HEK293 (cell line): ENCODE measurements at regions not wholly inside any gene's neighbourhood (a gene's known extent, or its start where the extent isn't known, plus 50 kb on each side); places are given as distances from the start of the nearest gene placed in this dataset.

Experiments
- CTCF ChIA-PET: fragments of 350-600 bp; formaldehyde crosslinking; extraction: SDS; loops from one replicate; lab custom pipeline; 2021; ENCODE audit warnings: antibody characterized with exemption; lab: Yijun Ruan, JAX
- POLR2A ChIA-PET: fragments of 300-600 bp; formaldehyde crosslinking; extraction: SDS; loops from one replicate; lab custom pipeline; 2020; ENCODE audit warnings: antibody characterized with exemption, inconsistent platforms; lab: Yijun Ruan, JAX
- H3K27ac ChIP-seq: fragments of 200-500 bp; sonication (Bioruptor generic); 2 replicates; pipeline ENCODE4 v1.5.1; 2014; ENCODE audit warnings: low read depth, low read length, control low read depth, inconsistent platforms; ENCODE audit errors: extremely low read depth
- H3K36me3 ChIP-seq, 2 experiments: fragments of 200-500 bp in 1 of 2; sonication (Bioruptor generic) in 1 of 2; 1 replicate in 1 of 2; 2 replicates in 1 of 2; pipeline ENCODE4 v1.5.1; 2014 to 2017; ENCODE audit warnings: inconsistent platforms in 2 of 2, low read length in 2 of 2; ENCODE audit not compliant: control insufficient read depth in 2 of 2, insufficient read depth in 1 of 2
- H3K4me1 ChIP-seq: fragments of 200-500 bp; sonication (Bioruptor generic); 2 replicates; pipeline ENCODE4 v1.5.1; 2014; ENCODE audit warnings: mild to moderate bottlenecking, low read length, inconsistent platforms; ENCODE audit not compliant: control insufficient read depth, insufficient read depth
- H3K4me3 ChIP-seq: 2 replicates; pipeline ENCODE4 v1.5.1; 2011; ENCODE audit warnings: low read depth, mild to moderate bottlenecking, control low read depth, low read length, moderate library complexity
- H3K9me3 ChIP-seq: fragments of 200-500 bp; sonication (Bioruptor generic); 2 replicates; pipeline ENCODE4 v1.5.1; 2014; ENCODE audit warnings: low read depth, low read length, inconsistent platforms; ENCODE audit not compliant: control insufficient read depth, insufficient read depth
- BCL11A ChIP-seq: fragments of 450-650 bp; formaldehyde crosslinking; IDR thresholded peaks from 2 replicates; pipeline ENCODE4 v1.5.1; 2016; ENCODE audit warnings: low read depth, missing biosample characterization, missing genetic modification characterization
- GLIS1 ChIP-seq: fragments of 450-650 bp; formaldehyde crosslinking; IDR thresholded peaks from 2 replicates; pipeline ENCODE4 v1.5.1; 2016; ENCODE audit warnings: missing biosample characterization, missing genetic modification characterization
- HOXD13 ChIP-seq: sonication (generic); formaldehyde crosslinking; IDR thresholded peaks from 2 replicates; pipeline ENCODE4 v1.8.0; 2022; ENCODE audit warnings: missing genetic modification reagents, borderline replicate concordance
- KLF1 ChIP-seq: fragments of 450-650 bp; formaldehyde crosslinking; IDR thresholded peaks from 2 replicates; pipeline ENCODE4 v1.5.1; 2016; ENCODE audit warnings: missing biosample characterization, missing genetic modification characterization
- KLF8 ChIP-seq: fragments of 450-650 bp; formaldehyde crosslinking; IDR thresholded peaks from 2 replicates; pipeline ENCODE4 v1.5.1; 2016; ENCODE audit warnings: missing biosample characterization, missing genetic modification characterization
- SCRT2 ChIP-seq: fragments of 450-650 bp; formaldehyde crosslinking; IDR thresholded peaks from 2 replicates; pipeline ENCODE4 v1.5.1; 2016; ENCODE audit warnings: missing biosample characterization, missing genetic modification characterization
- TRIM28 ChIP-seq: IDR thresholded peaks from 2 replicates; pipeline ENCODE4 v1.6.1; 2011; ENCODE audit warnings: low read length, control low read depth, borderline replicate concordance
- ZBTB8A ChIP-seq: fragments of 450-650 bp; formaldehyde crosslinking; IDR thresholded peaks from 2 replicates; pipeline ENCODE4 v1.5.1; 2016; ENCODE audit warnings: missing biosample characterization, missing genetic modification characterization
- ZFHX2 ChIP-seq: fragments of 450-650 bp; formaldehyde crosslinking; conservative IDR thresholded peaks from 2 replicates; pipeline ENCODE4 v1.5.1; 2016; ENCODE audit warnings: missing biosample characterization, missing genetic modification characterization
- ZNF112 ChIP-seq: fragments of 450-650 bp; formaldehyde crosslinking; IDR thresholded peaks from 2 replicates; pipeline ENCODE4 v1.5.0; 2017; ENCODE audit warnings: missing biosample characterization, missing genetic modification characterization
- ZNF121 ChIP-seq: fragments of 450-650 bp; formaldehyde crosslinking; IDR thresholded peaks from 2 replicates; pipeline ENCODE4 v1.5.1; 2016; ENCODE audit warnings: missing biosample characterization, missing genetic modification characterization
- ZNF138 ChIP-seq: fragments of 450-650 bp; formaldehyde crosslinking; IDR thresholded peaks from 2 replicates; pipeline ENCODE4 v1.5.1; 2016; ENCODE audit warnings: missing biosample characterization, missing genetic modification characterization, borderline replicate concordance
- ZNF239 ChIP-seq: fragments of 450-650 bp; formaldehyde crosslinking; IDR thresholded peaks from 2 replicates; pipeline ENCODE4 v1.5.1; 2016; ENCODE audit warnings: missing biosample characterization, missing genetic modification characterization
- ZNF280D ChIP-seq: fragments of 450-650 bp; formaldehyde crosslinking; IDR thresholded peaks from 2 replicates; pipeline ENCODE4 v1.5.1; 2016; ENCODE audit warnings: missing biosample characterization, missing genetic modification characterization
- ZNF561 ChIP-seq: fragments of 450-650 bp; IDR thresholded peaks from 2 replicates; pipeline ENCODE4 v1.5.1; 2018; ENCODE audit warnings: missing biosample characterization, missing genetic modification characterization, borderline replicate concordance
- ZNF621 ChIP-seq: fragments of 450-650 bp; formaldehyde crosslinking; IDR thresholded peaks from 2 replicates; pipeline ENCODE4 v1.5.1; 2017; ENCODE audit warnings: missing biosample characterization, missing genetic modification characterization
- ZNF623 ChIP-seq: fragments of 450-650 bp; formaldehyde crosslinking; IDR thresholded peaks from 2 replicates; pipeline ENCODE4 v1.5.1; 2016; ENCODE audit warnings: missing biosample characterization, missing genetic modification characterization
- ZNF624 ChIP-seq: fragments of 450-650 bp; formaldehyde crosslinking; IDR thresholded peaks from 2 replicates; pipeline ENCODE4 v1.5.1; 2017; ENCODE audit warnings: missing biosample characterization, missing genetic modification characterization
- ZNF645 ChIP-seq: fragments of 450-650 bp; formaldehyde crosslinking; IDR thresholded peaks from 2 replicates; pipeline ENCODE4; 2016; ENCODE audit warnings: missing biosample characterization, missing genetic modification characterization
- ZNF654 ChIP-seq: fragments of 450-650 bp; formaldehyde crosslinking; IDR thresholded peaks from 2 replicates; pipeline ENCODE4 v1.5.1; 2016; ENCODE audit warnings: low read depth, missing biosample characterization, missing genetic modification characterization
- ZNF658 ChIP-seq: fragments of 450-650 bp; formaldehyde crosslinking; IDR thresholded peaks from 2 replicates; pipeline ENCODE4; 2016; ENCODE audit warnings: missing biosample characterization, missing genetic modification characterization
- ZNF701 ChIP-seq: fragments of 450-650 bp; formaldehyde crosslinking; IDR thresholded peaks from 2 replicates; pipeline ENCODE4 v1.5.1; 2016; ENCODE audit warnings: missing biosample characterization, missing genetic modification characterization
- ZNF768 ChIP-seq: fragments of 450-650 bp; formaldehyde crosslinking; IDR thresholded peaks from 2 replicates; pipeline ENCODE4 v1.5.1; 2018; ENCODE audit warnings: missing biosample characterization, mild to moderate bottlenecking, missing genetic modification characterization
- ZNF837 ChIP-seq: fragments of 450-650 bp; formaldehyde crosslinking; IDR thresholded peaks from 2 replicates; pipeline ENCODE4 v1.5.1; 2016; ENCODE audit warnings: missing biosample characterization, missing genetic modification characterization
- ZSCAN16 ChIP-seq: fragments of 450-650 bp; formaldehyde crosslinking; IDR thresholded peaks from 2 replicates; pipeline ENCODE4 v1.5.1; 2016; ENCODE audit warnings: missing biosample characterization, missing genetic modification characterization
- ZSCAN4 ChIP-seq: fragments of 450-650 bp; formaldehyde crosslinking; IDR thresholded peaks from 2 replicates; pipeline ENCODE4 v1.5.1; 2017; ENCODE audit warnings: missing biosample characterization, missing genetic modification characterization

- Histone ChIP-seq H3K27ac (no peak overlapping the region), H3K4me1 (no peaks in the 10 kb centered on the region), H3K36me3 (no peaks in the 10 kb centered on the region), H3K9me3 (no peaks in the 10 kb centered on the region), H3K4me3 (no peak overlapping the region)
- ChIA-PET CTCF (no interaction called here), POLR2A (no interaction called here)
- TF ChIP-seq SCRT2 (tag by site-specific recombination) (no peak), ZSCAN16 (no peak), ZFHX2 (tag by site-specific recombination) (no peak), ZNF239 (tag by site-specific recombination) (no peak), ZNF701 (tag by site-specific recombination) (no peak), ZNF112 (tag by site-specific recombination) (no peak), ZNF658 (tag by site-specific recombination) (no peak), ZNF138 (no peak)
Measured at GRCh38 chr4:123469245-123469644, 72.7 kb downstream of the SPRY1 start.

- Histone ChIP-seq H3K36me3 (no peaks in the 10 kb centered on the region), H3K4me1 (no peaks in the 10 kb centered on the region), H3K4me3 (no peak overlapping the region), H3K27ac (no peak overlapping the region), H3K9me3 (no peaks in the 10 kb centered on the region)
- ChIA-PET POLR2A (no interaction called here), CTCF (no interaction called here)
- no peak for TF ChIP-seq ZNF645 (tag by site-specific recombination)
- no peak for TF ChIP-seq BCL11A (tag by site-specific recombination)
- TF ChIP-seq ZNF768 (tag by site-specific recombination), result no peak
- no peak for TF ChIP-seq ZNF837 (tag by site-specific recombination)
- TF ChIP-seq ZNF121 (tag by site-specific recombination), result no peak
- no peak for TF ChIP-seq ZSCAN16
- no peak for TF ChIP-seq KLF8
- TF ChIP-seq KLF1 (tag by site-specific recombination), result no peak
- no peak for TF ChIP-seq ZSCAN4
- TF ChIP-seq GLIS1, result no peak
- no peak for TF ChIP-seq ZNF654 (tag by site-specific recombination)
- TF ChIP-seq ZNF624, result no peak
- no peak for TF ChIP-seq HOXD13 (CRISPR knock-in tag)
- no peak for TF ChIP-seq ZNF561 (tag by site-specific recombination)
- TF ChIP-seq ZNF621 (tag by site-specific recombination), result no peak
- TF ChIP-seq ZBTB8A (tag by site-specific recombination), result no peak
- no peak for TF ChIP-seq ZNF280D
- no peak for TF ChIP-seq ZNF623 (tag by site-specific recombination)
- TF ChIP-seq ZNF138, result no peak
- no peak for TF ChIP-seq TRIM28
Measured at GRCh38 chr4:123469696-123470095, 73.1 kb downstream of the SPRY1 start.
